ENCODE measurements at regions not wholly inside any gene's neighbourhood (a gene's known extent, or its start where the extent isn't known, plus 50 kb on each side); places are given as distances from the start of the nearest gene placed in this dataset.
"Not testable (repeated sequence)": the region's sequence is repeated elsewhere in the genome, so short reads cannot be mapped to it uniquely, and the experiment has no call there.

DNA sequence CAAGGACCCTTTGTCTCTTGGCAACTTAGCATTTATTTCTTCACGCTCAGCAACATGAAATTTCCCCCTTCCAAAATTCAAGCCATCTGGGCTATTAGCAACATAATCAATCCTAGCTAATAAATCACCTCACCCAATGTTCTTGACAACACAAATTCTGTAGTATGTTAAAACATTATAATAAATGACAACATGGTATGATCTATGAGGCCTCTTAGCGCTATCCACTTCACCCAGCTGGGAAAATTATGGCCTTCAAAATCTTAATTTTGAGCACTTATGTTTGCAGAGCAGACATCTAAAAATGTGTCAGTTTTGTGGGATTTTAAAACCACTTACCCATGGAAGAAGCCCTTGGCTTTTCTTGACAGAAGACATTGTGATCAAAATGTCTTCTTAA, 181.9 kb downstream of the HDGFL1 start:
- no peak for DNase-seq

DNA sequence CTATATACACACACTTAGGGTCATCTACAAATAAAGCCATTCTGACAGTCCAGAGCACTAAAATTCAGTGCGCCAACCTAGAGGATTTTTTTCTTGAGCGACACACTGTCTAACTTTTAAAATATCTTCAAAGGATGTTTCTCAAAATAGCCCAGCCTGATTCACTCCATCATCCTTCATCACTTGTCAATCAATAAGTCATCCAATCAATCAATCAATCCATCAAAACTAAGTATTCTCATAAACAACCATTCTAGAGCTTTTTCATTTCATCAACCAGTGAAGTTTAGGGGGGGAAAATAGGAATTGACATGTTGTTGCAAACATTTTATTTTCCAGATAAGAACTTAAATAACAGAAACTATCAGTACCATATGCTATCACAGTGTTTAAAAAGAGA, 183.2 kb downstream of the HDGFL1 start:
- DNase-seq: no peak

DNA sequence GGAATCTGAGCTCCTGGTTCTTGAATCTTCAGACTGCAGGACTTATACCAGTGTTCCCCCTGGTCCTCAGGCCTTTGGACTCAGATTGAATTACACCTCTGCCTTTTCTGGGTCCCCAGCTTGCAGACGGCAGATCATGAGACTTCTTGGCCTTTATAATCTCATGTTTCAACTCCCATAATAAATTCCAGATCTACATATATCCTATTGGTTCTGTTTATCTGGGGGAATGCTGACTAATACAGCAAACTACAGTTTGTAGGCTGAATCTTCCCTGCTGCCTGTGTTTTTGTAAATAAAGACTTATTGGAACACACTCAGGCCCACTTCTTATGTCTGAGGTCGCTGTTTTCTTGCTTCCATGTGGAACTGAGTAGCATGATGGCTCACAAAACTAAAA, 184.7 kb downstream of the HDGFL1 start:
- no peak for DNase-seq

DNA sequence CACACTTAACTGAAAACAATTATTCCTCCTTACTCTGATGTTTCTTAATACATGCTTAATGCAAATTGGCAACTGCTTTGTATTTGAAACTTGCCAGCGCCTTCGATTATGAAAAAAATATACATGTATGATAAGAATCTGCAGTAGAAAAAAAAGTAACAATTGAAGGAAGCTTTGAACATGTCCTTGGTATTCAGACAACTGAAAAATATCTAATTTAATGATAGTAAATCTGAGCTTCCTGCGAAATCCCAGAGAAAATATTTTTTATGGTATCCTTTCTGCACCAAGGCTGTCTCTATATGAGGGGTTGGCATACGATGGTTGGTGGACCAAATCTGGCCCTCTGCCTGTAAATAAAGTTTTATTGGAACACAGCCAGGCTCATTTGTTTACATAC, 186.2 kb downstream of the HDGFL1 start:
- no peak for DNase-seq

DNA sequence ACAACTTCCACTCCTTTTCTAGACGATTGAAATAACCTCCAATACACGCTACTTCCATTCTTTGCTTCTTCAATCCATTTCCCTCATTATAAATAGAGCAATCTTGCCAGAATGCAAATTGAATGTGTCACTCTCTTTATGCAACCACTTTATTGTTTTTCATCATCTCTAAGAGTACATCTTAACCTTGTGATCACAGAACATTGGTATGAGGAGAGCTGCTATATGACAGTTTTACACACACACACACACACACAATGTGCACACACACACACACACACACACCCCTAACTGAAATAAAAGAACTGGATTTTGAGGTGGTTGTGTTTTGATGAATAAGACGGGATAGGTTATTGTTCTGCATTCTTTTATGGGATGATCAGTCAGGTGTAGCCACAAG, 187.0 kb downstream of the HDGFL1 start:
- DNase-seq: no peak

DNA sequence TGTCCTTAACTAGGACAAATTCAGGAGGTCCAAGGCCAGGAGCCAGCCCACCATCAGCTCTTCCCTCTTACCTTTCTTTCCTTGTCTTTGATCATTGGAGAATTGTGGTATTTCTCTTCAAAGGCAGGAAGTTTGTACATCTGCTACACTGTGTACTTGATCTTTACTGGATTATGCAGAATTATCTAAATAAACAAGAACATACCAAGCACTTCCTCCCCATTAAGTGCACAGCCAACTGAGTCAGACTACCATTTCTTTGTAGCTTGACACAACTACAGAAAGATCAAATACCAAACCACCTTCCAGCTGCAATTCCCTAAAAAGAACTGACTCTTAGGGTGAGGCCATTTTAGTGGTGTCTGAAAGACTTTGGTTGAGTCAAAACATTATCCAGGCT, 195.1 kb downstream of the HDGFL1 start:
- no peak for DNase-seq

DNA sequence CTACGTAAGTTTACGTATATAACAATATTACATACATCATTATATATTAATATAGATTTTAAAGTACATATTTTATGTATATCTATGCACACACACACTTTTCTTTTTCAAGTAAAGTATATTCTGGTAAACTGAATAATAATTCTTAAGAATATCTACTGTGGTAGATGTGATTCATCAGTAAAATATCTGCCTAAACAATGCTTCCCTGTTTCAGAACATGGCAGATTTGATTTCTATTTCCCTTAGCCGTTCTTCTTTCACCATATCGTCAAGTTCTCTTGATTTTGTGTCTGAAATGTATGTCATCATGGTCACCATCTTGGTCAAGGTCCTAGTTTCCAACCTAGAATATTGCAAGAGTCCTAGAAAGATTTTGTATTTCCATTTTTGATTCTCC, 195.6 kb downstream of the HDGFL1 start:
- no peak for DNase-seq

DNA sequence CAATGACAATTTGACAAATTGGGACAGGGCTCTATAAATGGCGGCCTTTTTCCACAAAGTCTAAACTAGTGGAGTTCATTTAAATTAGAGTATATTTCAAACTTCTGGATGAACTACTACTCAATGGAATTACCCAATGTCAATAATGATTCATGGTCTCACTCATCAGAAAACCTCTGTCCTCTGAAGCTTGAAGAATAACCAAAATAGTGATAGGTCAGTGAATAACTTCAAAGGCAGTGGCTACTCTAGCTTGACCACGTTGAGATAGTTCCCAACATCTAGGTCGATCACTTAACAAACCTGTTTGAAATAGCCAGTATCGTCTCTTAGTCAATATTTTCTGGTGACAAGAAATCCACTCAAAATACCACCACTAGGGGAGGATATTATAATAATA, 197.6 kb downstream of the HDGFL1 start:
- no peak for DNase-seq

DNA sequence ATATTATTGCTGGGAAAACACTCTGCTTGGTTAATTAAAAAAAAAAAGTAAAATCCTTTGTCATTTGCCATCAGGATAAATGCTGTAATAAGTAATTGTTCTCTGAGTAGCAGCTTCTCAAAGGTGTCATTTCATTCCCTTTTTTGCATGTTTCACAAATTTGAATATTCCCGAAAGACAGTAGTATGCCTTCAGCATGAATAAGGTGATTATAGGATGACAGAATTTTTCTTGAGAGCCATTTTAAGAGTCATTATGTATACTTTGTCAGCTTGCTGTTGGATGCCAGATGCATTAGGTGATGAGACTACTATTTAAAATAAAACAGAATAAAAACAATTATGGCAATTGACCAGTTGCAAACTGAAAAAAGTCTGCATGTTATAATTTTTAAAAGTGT, 200.7 kb downstream of the HDGFL1 start:
- no peak for DNase-seq

DNA sequence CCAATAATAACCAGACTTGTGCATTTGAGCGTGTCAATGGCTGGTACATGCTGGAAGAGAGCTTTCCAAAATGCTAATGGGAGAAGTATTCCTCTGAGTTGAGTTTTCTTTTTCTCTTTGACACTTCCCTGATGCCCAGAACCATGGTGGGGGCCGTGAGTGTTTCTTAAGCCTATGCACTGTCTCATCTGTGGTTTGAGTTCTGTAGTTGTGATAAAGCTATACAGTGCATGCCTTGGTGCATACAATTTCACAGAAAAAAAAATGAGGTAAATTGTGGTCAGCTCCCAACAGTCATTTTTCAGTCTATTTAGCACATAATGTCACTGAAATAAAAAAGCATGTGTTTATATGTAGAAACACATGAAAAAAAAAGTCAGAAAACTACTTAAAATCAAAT, 204.8 kb downstream of the HDGFL1 start:
- DNase-seq: no peak

DNA sequence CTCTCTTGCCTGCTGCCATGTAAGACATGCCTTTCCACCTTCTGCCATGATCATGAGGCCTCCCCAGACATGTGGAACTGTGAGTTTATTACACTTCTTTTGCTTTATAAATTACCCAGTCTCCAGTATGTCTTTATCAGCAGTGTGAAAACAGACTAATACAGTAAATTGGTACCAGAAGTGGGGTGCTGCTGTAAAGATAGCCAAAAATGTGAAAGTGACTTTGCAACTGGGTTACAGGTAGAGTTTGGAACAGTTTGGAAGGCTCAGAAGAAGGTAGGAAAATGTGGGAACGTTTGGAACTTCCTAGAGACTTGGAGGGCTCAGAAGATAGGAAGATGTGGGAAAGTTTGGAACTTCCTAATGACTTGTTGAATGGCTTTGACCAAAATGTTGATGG, 209.1 kb downstream of the HDGFL1 start:
- not testable (repeated sequence) for DNase-seq

DNA sequence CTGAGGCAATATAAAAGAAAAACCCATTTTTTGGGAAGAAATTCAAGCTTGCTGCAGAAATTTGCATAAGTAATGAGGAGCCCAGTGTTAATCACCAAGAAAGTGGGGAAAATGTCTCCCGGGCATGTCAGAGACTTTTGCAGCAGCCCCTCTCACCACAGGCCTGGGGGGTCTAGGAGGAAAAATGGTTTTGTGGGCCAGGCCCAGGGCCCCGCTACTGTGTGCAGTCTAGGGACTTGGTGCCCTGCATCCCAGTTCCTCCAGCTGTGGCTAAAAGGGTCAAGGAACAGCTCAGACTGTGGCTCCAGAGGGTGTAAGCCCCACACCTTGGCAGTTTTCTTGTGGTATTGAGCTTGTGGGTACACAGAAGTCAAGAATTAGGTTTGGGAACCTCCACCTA, 209.7 kb downstream of the HDGFL1 start:
- no peak for DNase-seq

DNA sequence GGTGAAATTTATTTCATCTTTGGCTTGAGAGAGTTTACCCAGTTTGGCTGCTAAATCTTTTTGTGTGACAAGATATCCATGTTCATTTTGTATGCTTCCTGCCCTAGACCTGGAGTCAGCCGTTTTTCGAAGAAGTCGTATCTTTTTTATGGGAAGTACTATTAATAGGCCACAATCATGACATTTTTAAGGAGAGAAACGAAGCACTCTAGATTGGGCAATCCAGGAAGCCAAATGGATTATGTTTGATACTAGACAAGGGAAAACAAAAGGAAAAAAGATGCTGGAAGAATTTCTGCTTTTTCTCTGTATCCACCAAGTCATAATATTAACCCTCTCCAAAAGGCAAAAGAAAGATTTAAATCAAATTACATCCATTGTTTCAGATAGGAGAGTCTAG, 214.6 kb downstream of the HDGFL1 start:
- no peak for DNase-seq

DNA sequence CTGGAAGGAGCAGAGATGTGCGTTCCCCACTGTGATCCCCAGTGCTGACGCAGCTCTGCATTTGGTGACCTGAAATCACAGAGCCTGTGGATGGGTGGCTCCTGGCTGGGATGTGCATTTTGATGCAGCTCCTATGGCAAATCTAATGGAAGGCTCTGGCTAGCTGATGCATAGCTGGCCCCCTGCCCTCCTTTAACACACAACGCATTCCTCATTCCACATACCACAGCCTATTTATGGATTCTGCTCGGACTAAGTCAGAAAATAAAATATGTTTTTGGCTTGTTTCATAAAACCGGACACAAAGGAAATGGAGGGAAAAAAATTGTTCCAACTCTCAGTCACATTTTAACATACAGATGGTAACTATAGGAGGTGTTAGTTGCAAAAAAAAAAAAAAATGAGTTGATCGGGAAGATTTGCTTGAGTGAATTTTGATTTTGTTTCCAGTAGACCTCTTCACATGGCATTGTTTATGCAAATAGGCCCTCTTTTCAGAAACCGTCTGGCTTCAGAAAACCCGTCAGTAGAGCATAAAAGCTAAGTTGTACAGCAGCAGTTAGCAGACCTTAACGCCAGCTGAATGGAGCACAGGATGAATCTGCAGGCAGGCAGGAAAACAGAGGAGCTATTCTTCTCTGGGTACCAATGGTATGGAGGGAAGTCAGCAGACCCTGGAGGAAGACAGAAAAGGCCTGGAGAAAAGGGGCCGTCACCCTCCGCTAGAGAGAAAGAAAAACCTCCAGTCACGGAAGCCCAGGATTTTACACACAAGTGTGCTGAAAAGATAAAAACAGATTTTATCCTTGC, 215.4 kb downstream of the HDGFL1 start:
- DNase-seq: no peak

DNA sequence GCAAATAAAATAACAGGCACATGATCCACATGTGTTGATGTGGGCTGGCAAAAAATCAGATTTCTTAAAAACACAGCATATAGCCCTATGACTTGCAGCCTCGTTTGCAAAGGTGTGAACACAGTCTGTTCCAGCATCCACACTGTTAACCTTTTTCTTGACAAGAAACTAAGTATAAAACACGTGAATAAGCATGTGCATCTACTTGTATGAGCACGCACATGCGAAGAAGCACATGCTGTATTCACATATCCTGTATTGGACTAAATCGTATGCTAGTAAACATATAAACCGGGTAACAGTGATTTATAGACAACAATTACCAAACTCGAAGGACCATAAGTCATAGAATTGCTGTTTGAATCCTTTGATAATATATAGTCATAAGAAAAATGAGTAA, 218.7 kb downstream of the HDGFL1 start:
- no peak for DNase-seq

DNA sequence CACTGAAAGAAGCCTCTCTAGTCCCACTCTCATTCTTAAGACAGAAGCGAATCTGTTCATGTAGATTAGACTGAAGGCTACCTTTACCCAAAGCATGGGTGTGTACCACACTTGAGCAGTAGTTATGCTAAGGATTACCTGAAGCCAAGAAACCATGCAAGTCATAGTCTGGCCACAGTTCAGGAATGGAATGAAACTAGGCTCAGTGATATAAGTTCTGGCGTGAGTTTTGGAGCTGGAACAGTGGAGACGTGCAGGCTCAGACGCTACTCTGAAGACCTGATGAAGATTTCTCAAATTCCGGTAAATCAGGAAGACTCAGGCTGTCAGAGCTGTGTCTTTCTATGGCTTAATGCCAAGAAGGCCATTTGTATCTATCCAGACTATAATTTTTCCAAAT, 219.9 kb downstream of the HDGFL1 start:
- no peak for DNase-seq

DNA sequence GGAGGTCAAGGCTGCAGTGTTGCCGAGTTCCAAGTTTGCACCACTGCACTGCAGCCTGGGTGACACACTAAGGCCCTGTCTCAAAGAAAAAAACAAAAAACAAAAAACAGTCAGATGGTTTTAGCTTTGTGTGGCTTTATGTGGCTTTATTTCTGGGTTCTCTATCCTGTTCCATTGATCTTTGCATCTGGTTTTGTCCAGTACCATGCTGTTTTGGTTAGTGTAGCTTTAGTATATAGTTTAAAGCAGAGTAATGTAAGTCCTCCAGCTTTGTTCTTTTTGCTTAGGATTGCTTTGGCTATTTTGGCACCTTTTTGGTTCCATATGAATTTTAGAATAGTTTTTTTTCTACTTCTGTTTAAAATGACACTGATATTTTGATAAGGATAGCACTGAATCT, 225.5 kb downstream of the HDGFL1 start:
- no peak for DNase-seq

DNA sequence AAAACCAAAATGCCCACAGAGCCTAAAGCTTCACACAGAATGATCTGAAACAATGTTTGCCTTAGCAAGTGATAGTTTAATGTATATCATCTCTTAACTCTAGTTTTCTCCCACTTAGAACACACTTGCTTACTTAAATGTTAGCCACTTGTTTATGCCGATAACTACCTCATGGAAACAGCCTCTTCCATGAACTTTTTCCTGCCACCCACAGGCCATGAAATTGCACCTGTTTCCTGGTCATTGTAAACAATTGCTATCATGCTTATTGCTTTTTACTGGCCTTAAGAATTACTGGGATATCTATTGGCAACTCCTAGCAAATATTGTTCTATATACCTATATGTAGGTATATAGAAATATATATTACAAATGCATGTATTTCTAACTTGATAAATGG, 231.1 kb downstream of the HDGFL1 start:
- DNase-seq: no peak

DNA sequence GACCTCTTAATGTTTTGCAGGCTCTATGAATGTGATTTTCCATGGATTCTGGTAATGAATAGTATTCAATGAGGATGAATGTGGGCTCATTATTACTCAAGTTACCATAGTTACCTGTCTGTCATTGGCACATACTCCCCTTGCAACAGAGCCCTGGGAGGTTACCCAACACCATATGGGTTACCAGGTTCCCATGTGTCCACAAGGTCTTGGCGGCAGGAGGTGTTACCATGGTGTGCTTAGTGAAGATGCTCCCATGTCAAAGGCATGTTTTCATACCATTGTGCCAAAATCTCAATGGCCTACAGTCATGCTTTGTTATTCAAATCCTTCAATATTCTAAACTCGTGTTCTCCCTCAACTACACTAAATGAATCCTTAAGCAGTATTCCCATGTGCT, 232.5 kb downstream of the HDGFL1 start:
- no peak for DNase-seq

DNA sequence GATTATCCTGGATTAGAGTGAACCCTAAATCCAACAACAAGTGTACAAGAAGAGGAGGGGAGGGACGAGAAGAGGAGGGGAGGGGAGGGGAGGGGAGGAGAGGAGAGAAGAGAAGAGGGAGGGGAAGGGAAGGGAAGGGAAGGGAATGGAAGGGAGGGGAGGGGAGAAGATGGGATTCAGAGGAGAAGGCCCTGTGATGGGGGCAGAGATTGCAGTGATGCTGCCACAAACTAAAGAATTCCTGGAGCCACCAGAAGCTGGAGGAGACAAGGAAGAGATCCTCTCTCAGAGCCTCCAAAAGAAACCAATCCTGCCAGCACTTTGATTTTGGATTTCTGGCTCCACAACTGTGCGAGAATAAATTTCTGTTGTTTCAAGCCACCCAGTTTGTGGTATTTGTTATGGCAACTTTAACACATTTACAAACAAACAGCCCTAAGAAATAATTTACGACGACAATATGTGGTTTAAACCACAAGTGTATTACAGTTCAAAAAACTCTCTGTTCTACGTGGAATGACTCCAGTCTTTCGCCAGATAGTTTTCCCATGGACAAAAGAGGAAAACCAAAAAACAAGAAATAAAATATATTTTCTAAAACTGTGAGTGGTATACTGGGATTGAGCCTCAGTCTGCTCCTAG, 235.4 kb downstream of the HDGFL1 start:
- no peak for DNase-seq

DNA sequence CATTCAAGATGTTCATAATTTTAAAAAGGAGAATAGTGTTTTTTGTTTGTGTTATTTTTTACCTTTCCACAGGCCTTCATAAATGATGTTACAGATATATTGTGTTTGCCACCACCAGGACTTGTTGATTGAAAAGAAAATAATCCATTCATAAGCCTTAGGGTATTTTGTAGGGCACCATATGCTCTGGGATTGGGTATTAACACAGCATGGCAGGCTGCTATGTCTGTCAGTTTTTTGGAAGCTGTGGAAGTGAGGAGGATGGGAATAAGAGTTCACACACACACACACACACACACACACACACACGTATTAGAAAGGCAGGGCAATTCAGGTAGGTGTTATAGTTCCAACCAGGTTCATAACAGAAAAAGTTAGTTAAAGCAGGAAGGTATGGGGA, 237.9 kb downstream of the HDGFL1 start:
- DNase-seq: no peak

DNA sequence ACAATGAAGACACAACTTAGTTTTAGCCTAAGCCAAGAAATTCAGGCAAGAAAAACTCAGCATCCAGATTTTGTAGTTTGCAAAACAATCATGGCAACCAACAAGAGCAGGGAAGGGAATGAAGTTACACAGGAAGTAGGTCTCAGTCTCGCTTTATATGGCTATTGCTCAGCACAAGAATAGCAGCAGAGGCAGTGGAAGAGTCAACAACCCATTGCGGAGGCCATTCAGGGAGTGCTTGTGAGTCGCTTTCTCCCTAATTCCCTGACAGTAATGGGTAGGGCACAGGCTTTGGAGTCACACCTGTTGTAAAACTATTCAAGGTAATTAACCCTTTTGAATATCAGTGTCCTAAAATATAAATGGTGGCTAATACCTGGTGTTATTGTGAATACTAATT, 238.5 kb downstream of the HDGFL1 start:
- no peak for DNase-seq

DNA sequence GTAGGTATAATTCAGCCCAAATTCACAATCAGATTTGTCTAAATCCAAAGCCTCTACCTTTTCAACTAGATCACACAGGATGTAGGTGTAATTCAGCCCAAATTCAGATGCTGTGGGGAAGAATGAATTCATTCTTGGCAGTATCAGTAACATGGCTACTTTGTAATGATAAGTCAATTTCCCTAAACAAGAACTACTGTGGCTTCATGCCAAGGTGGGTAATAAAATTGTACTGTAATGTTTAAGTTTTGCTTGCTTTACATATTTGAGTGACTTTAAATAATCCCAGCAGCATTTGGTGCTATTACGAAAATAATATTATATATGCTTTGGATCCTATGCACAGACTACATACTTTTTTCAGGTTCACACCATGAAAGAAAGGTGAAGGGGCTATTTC, 239.1 kb downstream of the HDGFL1 start:
- no peak for DNase-seq

DNA sequence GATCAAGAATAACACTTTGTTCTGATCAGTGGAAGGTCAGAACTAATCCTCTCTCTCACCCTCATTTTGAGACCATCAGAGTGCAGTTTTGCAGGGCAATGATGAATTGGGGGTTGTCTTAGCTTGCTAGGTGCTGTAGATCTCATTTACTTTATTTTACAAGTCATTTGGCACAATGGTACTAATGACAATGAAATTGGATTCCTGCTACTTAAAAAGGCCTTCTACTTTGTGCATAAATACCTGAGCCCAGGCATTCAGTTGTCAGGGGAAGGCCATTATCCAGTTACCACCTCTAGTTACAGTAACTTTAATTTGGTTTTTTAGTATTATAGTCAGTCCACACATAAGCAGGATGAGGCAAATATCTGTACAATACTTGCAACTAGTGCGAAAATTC, 240.0 kb downstream of the HDGFL1 start:
- DNase-seq: no peak

DNA sequence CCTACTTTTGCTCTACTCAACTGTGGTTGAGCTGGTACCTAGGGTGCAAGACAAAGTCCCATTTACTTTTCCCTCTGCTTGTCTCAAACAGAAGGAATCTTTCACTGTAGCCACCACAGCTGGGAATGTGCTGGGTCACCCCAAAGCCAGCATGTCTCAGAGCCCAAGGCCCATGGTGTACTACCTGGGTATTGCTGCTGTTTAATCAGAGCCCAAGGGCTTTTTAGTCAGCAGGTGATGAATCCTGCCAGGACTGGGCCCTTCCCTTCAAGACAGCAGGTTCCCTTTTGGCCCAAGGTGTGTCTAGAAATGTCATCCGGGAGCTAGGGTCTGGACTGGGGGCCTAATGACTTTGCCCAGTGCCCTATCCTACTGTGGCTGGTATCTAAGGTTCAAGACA, 249.8 kb downstream of the HDGFL1 start:
- DNase-seq: no peak

Measured in suppressor macrophage treated with lipopolysaccharide for 1 hour (primary cell).